Activated T-helper 9 cell treated with anti-CD3 and anti-CD28 coated beads, Interleukin-2, amount 50 U/mL, for 16 hours (primary cell): ENCODE measurements at regions not wholly inside any gene's neighbourhood (a gene's known extent, or its start where the extent isn't known, plus 50 kb on each side); places are given as distances from the start of the nearest gene placed in this dataset.

Source experiments
- DNase-seq: peaks from one replicate; pipeline ENCODE4 v3.0.0-alpha.2; 2020; ENCODE audit warnings: low read depth

- DNase-seq = no peak
Measured at GRCh38 chr5:2185646-2186471, 303.1 kb upstream of the IRX4 start.

GRCh38 chr5:2184563-2185540 lies 302.1 kb upstream of the IRX4 start:
- DNase-seq = no peak

- DNase-seq = no peak
Measured at GRCh38 chr5:2184026-2184366, 301.3 kb upstream of the IRX4 start.

DNA sequence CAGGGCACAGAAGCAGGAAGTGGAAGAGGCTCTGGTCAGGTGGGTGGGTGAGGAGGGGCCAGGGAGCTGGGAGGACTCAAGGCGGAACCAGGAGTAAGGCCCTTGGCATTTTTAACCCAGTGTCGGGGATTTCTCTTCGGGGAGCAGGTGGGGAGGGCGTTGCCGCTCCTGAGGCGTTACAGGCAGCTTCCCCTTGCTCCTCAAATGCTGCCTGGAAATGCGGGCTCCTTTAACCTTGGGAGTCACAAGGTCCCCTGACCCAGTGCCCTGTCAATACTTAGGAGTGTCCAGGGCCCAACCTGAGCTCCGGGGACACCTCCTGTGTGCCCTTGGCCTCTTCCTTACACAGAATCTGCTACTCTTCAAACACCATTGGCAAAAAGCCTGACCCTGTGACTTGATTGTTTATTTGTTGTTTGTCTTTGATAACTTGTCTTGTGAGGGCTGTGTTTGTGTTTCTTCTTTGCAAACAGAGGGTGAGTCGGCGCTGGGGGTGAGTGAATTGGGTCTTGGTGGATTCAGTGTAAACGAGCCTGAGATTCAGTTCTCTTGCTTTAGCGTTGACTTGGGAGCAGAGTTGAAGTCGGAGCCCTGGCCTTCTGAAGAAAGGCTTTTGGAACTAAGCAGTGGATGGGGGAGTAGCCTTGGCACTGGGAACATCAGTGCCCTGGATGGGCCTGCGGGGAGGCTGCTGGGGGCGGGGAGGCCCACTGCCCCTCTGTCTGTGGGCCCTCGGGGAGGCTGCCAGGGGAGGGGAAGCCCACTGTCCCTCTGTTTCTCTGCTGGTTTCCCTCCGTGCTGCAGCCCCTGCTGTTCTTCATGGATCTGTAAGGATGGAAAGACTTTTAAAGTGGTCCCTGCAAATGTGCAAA lies 300.7 kb upstream of the IRX4 start:
- no peak for DNase-seq

- DNase-seq = no peak
Measured at GRCh38 chr5:2182020-2182419, 299.3 kb upstream of the IRX4 start.

GRCh38 chr5:2181557-2181956 lies 298.8 kb upstream of the IRX4 start:
- DNase-seq = no peak

DNA sequence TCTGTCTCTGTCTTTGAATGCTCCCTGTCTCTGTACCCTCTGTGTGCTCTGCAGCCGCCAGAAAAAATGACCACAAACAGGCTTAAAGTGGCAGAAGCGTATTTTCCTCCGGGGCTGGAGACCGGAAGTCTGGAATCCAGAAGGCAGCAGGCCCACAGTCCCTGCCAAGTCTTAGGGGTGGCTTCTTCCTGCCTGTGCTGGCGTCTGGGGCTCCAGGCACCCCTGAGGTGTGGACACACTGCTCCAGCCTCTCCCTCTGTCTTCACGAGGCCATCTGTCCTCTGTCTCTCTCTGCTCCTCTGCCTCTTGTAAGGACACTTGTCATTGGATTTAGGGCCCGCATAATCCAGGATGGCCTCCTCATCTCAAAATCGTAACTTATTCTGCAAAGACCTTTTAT lies 298.4 kb upstream of the IRX4 start:
- DNase-seq = no peak

DNA sequence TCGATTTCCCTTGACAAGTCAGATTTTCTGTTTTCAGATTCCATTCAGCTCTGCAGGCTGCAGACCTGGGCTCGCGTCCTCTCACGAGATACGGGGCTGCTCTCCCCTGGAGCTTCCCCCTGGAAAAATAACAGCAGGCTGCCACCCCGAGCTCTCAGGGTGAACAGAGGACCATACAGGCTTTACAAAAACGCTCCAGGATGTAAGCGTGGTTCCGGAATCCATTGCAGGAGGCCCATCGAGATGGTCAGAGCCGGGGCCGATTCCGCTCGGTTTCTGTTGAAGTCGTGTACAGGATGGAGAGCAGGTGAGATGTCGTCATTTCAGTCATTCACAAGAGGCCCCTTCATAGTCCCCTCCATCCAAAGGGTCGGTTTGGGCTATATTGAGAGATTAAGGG lies 297.7 kb upstream of the IRX4 start:
- no peak for DNase-seq

DNA sequence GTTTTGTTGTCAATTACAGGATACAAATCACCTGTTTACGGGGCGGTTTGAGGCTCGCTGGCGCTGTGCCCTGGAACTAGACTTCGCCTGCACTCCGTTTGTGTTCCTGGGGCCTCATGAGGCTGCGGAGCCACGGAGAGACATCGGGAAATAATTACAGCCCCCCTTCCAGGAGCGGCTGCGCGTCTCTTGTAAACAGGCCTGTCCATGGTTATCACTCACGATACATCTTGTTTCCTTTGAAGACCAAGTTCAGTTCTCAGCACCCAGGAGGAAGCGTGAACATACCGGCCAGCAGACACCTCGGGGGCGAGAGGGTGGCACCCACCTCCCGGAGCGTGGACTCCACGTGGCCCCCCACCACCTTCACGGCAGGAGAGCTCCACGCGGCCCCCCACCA lies 297.1 kb upstream of the IRX4 start:
- no peak for DNase-seq

GRCh38 chr5:2178528-2178927 lies 295.8 kb upstream of the IRX4 start:
- no peak for DNase-seq

DNA sequence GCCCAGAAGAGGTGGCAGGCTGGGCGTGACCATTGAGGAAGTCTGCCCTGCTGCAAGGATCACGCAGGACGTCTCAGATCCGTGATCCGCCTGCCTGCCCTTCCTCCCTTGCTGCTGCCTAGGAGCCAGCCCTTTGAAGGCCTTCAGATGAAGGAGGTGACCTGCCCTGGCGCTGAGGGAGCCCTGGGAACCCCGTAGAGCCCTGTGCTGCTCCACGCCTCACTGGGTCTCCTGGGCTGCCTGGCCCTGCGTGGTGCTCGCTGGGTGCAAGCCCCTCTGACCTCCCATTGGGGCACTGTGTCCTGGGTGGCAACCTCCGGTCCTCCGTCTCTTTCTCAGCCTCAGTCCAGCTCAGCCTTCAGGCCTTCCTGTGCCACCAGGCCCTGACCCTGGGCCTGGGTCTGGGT lies 295.3 kb upstream of the IRX4 start:
- no peak for DNase-seq

GRCh38 chr5:2177244-2177643 lies 294.5 kb upstream of the IRX4 start:
- DNase-seq = no peak

GRCh38 chr5:2176581-2176980 lies 293.9 kb upstream of the IRX4 start:
- DNase-seq = no peak

GRCh38 chr5:2175842-2176404 lies 293.2 kb upstream of the IRX4 start:
- DNase-seq = no peak

- no peak for DNase-seq
Measured at GRCh38 chr5:2175041-2175440, 292.3 kb upstream of the IRX4 start.

- DNase-seq = no peak
Measured at GRCh38 chr5:2174538-2174937, 291.8 kb upstream of the IRX4 start.

- no peak for DNase-seq
Measured at GRCh38 chr5:2173151-2173834, 290.6 kb upstream of the IRX4 start.

DNA sequence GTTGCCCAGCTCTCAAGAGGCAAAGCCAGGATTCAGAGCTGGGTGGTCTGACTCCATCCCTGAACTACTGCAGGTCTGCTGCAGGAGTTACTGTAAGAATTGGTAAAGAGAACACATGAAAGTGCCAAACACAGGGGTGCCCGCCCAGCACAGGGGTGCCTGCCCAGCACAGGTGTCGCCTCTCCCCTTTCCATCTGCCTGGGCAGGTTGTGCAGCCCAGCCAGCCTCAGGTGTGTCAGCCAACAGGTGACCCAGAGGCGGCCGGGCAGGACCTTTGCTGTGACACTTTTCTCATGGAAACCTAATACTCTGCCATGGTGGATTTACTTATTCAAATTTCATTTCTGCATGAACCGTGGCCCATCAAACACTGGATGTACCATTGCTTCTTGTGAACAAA lies 289.7 kb upstream of the IRX4 start:
- no peak for DNase-seq

GRCh38 chr5:2170761-2171160 lies 288.0 kb upstream of the IRX4 start:
- DNase-seq = no peak

- DNase-seq = no peak
Measured at GRCh38 chr5:2169850-2170760, 287.4 kb upstream of the IRX4 start.
